DMS 273 (cell line): ENCODE measurements at regions not wholly inside any gene's neighbourhood (a gene's known extent, or its start where the extent isn't known, plus 50 kb on each side); places are given as distances from the start of the nearest gene placed in this dataset.

ENCODE experiments used
- DNase-seq: peaks from one replicate; lab custom pipeline; 2025; ENCODE audit not compliant: unreplicated experiment; lab: John Stamatoyannopoulos, UW

DNA sequence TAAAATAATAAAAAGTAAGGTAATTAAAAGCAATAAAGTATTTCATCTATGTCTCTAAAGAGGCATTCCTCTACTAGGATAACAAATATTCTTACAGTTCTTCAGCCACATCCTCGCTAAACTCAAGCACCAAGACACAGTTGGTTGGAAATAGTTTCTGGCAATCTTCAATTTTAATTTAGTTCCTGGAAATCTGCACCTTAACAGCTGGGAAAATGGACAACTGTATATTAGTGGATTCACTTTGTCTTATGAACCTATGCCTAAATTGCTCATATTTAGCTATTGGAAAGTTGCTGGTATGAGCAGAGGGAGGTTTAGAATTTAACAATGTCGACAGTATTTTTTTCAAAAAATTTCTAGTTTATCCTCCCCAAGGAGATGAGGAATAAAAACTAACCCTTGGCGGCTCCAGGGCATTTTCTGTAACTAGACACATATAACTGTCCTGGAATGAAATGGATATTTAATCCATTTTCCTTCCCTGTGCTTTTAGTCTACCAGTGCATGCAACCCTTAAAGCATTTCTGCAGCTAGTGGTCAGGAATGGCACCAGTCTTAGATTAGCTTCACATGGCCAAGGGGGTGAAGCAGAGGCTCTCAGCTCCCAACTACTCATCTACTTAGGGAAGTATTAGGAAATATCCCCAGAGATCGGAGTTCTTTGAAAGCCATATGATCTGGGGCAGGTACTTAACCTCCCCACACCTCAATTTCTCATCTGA, 290.0 kb upstream of the THBS1 start:
- DNase-seq = no peak

- no peak for DNase-seq
Measured at GRCh38 chr15:39291690-39292089, 289.2 kb upstream of the THBS1 start.

GRCh38 chr15:39296955-39297354, 283.9 kb upstream of the THBS1 start:
- DNase-seq = no peak

DNA sequence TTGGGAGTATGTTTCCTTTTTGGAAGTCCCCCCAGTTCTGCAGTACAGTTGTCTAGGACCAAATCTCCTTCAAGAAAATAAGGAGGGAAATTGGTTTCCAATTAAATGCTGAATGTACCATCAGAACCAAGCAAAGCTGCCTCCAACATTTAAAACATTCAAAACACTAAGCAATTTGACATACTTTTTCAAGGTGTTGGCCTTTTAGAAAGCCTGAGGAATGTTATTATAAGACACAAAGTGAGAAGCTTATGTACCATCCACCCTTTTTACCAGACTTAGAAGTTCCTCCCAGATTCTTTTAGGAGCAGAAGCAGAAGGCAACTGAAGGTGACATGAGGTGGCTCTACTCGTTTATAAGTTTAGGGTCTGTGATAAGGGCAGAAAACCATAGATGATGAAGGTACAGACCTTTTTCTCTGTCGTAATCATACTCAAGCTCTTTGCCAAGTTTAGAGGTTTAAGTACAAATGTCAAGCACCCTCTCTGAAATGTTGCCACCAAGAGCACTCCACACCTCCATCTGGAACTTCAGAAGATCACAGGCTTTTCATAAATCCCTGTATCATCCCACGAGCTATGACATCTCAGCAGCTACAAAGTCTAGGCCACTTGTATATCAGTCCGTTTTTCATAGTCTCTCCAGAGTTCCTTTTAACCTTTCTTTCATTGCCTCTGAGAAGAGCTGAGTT, 282.5 kb upstream of the THBS1 start:
- DNase-seq = no peak

DNA sequence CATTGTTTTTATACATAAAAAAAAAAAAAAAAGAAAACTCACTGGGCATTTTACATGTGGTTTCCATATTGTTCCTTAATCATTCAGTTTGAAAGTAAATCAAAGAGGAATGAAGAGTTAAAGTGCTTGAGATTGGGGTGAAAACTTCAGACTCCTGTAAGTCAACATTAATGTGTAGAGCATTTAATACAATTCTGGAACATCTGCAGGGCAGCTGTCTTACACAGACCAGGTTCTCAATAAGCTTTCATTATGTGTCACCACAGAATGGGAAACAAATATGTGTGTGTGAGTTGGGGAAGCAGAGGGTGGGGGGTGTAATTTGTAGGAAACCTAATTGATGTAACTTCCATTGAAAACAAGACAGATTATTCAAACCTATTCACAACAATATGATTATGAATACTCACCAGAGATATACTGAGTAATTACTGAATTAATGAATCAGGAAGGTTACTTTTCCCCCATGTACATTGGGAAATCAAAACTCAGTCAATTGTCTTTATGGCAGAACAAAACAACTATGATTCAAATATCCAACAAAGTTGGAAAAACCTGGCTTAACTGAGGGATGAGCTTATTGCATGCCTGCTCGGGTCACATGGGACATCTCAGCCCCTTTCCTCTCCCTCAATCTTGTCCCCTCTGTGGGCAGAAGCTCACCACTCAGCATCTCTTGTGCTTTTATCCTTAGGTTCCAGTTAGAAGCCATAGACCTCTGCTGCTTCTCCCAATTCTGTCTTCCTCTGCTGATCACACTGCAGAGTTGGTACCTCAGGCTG, 281.2 kb upstream of the THBS1 start:
- no peak for DNase-seq

- DNase-seq = no peak
Measured at GRCh38 chr15:39300451-39301153, 280.3 kb upstream of the THBS1 start.

GRCh38 chr15:39301589-39301999, 279.3 kb upstream of the THBS1 start:
- DNase-seq = no peak

- DNase-seq = no peak
Measured at GRCh38 chr15:39302936-39303335, 277.9 kb upstream of the THBS1 start.

DNA sequence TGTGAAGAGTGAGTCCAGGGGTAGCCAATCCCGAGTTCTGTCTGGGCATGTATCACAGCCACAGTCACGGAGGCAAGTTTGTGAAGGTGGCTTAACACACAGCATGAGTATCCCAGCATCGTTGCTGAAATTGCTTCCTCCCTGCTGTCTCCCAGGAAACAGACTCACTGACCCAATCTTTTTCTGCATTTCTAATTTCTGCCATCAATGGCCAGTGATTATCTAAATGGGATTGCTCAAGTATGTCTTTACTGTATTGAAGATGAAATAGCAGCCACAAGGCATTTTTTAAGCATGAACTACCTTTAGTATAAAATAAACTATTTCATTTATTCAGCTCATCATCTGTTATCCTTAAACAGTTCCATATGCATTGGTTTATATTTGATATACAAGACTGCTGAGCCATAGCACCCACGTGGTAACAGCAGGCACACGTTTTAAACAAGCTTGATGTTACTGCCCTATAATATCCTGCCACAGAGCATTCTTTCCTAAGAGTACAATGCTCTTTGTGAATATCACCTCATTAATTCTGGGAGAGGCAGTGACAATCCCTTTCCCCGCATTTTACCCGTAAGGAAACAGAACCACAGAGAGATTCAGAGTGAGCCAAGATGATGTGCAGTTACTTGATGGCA, 276.6 kb upstream of the THBS1 start:
- DNase-seq = no peak

GRCh38 chr15:39304931-39305728, 275.7 kb upstream of the THBS1 start:
- DNase-seq = no peak

- no peak for DNase-seq
Measured at GRCh38 chr15:39310633-39311032, 270.2 kb upstream of the THBS1 start.

- DNase-seq = peak; percentile 14
Measured at GRCh38 chr15:39312984-39313383, 267.9 kb upstream of the THBS1 start.

GRCh38 chr15:39313467-39313866, 267.4 kb upstream of the THBS1 start:
- no peak for DNase-seq

DNA sequence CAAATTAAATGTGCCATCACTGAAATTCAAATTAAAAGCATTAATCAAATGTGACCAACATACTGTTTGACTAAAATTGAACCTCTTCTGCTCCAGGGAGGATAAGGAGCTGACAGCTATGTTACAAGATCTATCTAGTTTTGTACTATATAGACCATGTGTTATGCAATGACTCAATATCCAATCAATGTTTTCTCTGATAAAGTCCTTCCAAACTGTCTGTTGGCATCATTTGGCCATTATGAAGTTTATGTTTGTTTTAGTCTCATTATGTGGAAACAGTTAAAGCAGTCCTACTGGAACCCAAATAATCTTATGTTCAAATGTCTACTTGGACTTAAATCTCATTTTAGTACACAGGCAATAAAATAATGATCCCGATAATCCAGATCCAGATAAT, 267.0 kb upstream of the THBS1 start:
- DNase-seq = no peak

GRCh38 chr15:39315206-39315850, 265.6 kb upstream of the THBS1 start:
- peak; percentile 36 for DNase-seq

GRCh38 chr15:39317225-39317624, 263.7 kb upstream of the THBS1 start:
- DNase-seq = no peak

GRCh38 chr15:39318231-39318630, 262.6 kb upstream of the THBS1 start:
- no peak for DNase-seq

DNA sequence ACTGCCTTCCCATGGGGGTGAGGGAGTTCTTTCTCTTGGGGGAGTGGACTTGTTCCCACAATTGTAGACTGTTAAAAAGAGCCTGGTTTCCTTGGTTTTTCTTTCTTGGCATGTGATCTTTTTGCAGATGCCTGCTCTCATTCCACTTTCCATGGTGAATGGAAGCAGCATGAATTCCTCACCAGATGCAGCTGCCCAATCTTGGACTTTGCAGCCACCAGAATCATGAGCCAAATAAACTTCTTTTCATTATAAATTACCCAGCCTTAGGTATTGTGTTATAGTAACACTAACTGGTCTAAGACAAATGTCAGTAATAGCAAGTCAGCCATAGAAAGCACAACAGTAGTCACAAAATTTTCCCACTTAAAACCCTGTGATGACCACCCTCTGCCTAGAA, 260.5 kb upstream of the THBS1 start:
- DNase-seq = no peak

DNA sequence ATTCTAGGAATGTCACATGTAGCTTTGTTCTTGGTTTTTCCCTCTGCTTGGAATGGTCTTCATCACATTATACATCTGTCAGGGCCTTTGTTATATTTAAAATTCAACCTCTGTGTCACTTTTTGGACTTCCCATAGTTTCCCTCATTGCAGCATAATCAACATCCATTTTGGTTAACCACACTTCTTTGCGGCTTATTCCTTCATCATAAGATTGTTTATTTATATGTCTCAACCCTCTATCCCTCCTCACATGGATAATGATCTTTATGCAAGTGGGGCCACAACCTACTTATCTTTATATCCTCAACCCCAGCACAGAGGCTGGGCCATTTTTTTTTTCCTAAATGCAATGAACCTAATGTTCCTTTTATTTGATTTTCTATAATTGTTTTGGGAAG, 260.0 kb upstream of the THBS1 start:
- no peak for DNase-seq

DNA sequence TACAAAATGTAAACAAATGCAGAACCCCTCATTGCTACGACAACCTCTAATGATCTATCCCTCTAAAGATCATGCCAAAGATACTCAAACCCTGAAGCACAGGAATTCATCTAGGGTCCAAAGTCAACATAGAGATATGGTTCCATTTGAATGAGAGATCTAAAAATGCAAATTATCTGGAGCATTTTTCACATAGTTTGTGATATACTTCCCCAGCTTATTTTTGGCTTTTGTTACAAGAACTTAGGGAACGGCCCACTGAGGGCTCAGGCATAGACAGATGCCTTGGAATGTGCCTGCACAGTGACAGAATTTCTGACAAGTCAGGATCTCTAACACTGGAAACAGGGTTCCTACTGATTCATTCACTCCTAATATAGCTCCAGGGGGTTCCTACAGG, 258.9 kb upstream of the THBS1 start:
- DNase-seq = no peak
